22Rv1 (cell line): ENCODE measurements at regions not wholly inside any gene's neighbourhood (a gene's known extent, or its start where the extent isn't known, plus 50 kb on each side); places are given as distances from the start of the nearest gene placed in this dataset.

Experiments used
- H3K27ac ChIP-seq: fragments of 450-650 bp; 2 replicates; pipeline ENCODE4 v1.5.1; 2017
- ZFX ChIP-seq: fragments of 450-650 bp; IDR thresholded peaks from 2 replicates; pipeline ENCODE4 v1.6.1; 2017; ENCODE audit warnings: antibody characterized with exemption, borderline replicate concordance
- TF ChIP-seq, protein P1 (sequence below): fragments of 450-650 bp; IDR thresholded peaks from 2 replicates; pipeline ENCODE4 v1.5.1; 2017; ENCODE audit warnings: mild to moderate bottlenecking

DNA sequence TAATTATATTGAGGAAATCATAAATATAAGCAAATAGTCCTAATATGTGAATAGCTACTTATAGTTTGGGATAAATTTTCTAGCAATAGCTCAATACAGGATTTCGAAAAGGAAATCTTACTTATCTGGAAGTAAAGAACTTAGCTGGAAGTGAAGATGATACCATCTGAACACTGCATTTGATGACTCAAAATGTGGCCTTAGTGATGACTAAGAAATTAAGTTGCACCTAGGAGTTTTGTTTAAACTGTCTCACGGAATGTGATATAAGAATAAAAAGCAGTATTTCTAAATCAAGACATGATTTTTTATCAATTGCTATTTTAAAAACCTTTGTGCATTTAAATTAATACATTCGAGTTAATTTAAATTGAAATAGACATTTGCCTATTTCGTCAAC is 91.2 kb downstream of the EOMES start:
- TF ChIP-seq, protein P1, sequence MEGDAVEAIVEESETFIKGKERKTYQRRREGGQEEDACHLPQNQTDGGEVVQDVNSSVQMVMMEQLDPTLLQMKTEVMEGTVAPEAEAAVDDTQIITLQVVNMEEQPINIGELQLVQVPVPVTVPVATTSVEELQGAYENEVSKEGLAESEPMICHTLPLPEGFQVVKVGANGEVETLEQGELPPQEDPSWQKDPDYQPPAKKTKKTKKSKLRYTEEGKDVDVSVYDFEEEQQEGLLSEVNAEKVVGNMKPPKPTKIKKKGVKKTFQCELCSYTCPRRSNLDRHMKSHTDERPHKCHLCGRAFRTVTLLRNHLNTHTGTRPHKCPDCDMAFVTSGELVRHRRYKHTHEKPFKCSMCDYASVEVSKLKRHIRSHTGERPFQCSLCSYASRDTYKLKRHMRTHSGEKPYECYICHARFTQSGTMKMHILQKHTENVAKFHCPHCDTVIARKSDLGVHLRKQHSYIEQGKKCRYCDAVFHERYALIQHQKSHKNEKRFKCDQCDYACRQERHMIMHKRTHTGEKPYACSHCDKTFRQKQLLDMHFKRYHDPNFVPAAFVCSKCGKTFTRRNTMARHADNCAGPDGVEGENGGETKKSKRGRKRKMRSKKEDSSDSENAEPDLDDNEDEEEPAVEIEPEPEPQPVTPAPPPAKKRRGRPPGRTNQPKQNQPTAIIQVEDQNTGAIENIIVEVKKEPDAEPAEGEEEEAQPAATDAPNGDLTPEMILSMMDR: no peak
- no peak for TF ChIP-seq ZFX
- H3K27ac ChIP-seq: no peak overlapping the region

- no peak overlapping the region for H3K27ac ChIP-seq
- no peak for TF ChIP-seq ZFX
- TF ChIP-seq, protein P1: no peak
Measured at GRCh38 chr3:27629366-27629765, 92.8 kb downstream of the EOMES start.

- TF ChIP-seq, protein P1: no peak
- TF ChIP-seq ZFX: no peak
- H3K27ac ChIP-seq: no peak overlapping the region
Measured at GRCh38 chr3:27628026-27628750, 93.9 kb downstream of the EOMES start.

DNA sequence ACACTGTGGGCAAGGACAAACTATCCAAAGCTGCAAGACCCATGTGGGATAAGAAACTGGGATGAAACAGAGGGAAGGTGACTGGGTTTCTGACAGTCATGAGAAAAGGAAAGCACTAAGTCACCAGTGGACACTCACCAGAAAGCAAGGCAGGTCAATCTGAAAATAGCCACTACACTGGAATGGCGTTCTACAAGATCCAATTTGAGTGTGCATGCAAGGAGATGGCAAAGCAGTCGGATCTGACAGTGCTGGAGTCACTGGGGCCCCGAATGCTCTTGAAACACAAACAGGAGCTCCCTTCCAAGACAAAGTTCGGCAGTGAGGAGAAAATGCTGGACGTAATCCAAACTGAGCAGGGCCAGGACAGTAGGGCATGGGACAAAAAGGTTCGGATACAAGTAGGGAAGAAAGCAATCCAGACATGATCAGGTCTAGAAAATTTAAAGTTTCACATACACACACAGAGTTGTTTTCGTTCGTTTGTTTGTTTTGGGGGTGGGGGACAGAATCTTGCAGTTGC is 95.5 kb downstream of the EOMES start:
- no peak overlapping the region for H3K27ac ChIP-seq
- TF ChIP-seq, protein P1: no peak
- TF ChIP-seq ZFX: no peak

DNA sequence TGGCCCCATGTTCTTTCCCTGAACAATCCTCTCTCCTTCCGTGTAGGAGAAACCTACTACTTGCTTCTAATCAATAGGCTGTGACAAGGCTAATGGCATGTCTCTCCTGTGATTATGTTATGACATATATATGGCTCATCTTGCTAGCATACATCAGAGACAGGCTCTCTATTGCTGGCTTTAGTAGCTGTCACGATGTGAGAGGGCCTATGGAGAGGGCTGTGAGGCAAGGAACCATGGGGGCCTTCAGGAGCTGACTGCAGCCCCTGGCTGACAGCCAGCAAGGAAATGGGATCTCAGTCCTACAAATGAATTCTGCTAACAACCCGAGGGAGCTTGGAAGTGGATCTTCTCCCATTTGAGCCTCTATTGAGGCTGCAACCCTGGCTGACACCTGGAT is 96.3 kb downstream of the EOMES start:
- no peak overlapping the region for H3K27ac ChIP-seq

GRCh38 chr3:27623085-27623753 is 98.9 kb downstream of the EOMES start:
- TF ChIP-seq, protein P1: no peak
- TF ChIP-seq ZFX: no peak
- no peak overlapping the region for H3K27ac ChIP-seq

More for the DNA sequence above, 96.3 kb downstream of the EOMES start:
- TF ChIP-seq, protein P1: no peak
- no peak for TF ChIP-seq ZFX

- TF ChIP-seq, protein P1: no peak
- no peak for TF ChIP-seq ZFX
- H3K27ac ChIP-seq: no peak overlapping the region
Measured at GRCh38 chr3:27617552-27617951, 104.6 kb downstream of the EOMES start.
